Smooth muscle cell (in vitro differentiated cells): ENCODE measurements at regions not wholly inside any gene's neighbourhood (a gene's known extent, or its start where the extent isn't known, plus 50 kb on each side); places are given as distances from the start of the nearest gene placed in this dataset.

Experiments used
- DNase-seq: peaks from one replicate; lab custom pipeline; 2025; ENCODE audit not compliant: unreplicated experiment; lab: John Stamatoyannopoulos, UW
- H2AFZ ChIP-seq: fragments of 200-600 bp; sonication (generic); 2 replicates; pipeline ENCODE4 v1.6.0; 2016; ENCODE audit warnings: antibody characterized with exemption, low read depth, mild to moderate bottlenecking
- H3F3A ChIP-seq: fragments of 200-600 bp; sonication (generic); 2 replicates; pipeline ENCODE4 v1.6.0; 2017; ENCODE audit warnings: antibody characterized with exemption, low read depth
- H3K27ac ChIP-seq: fragments of 200-600 bp; sonication (generic); 2 replicates; pipeline ENCODE4 v1.5.1; 2016; ENCODE audit warnings: low read depth, mild to moderate bottlenecking
- H3K27me3 ChIP-seq: fragments of 200-600 bp; sonication (generic); 2 replicates; pipeline ENCODE4 v1.6.1; 2016; ENCODE audit warnings: low read depth, mild to moderate bottlenecking
- H3K36me3 ChIP-seq: fragments of 200-600 bp; sonication (generic); 2 replicates; pipeline ENCODE4 v1.5.1; 2016; ENCODE audit warnings: low read depth
- H3K4me1 ChIP-seq: fragments of 200-600 bp; sonication (generic); 2 replicates; pipeline ENCODE4 v1.5.1; 2016; ENCODE audit warnings: low read depth
- H3K4me2 ChIP-seq: fragments of 200-600 bp; sonication (generic); 2 replicates; pipeline ENCODE4 v1.6.0; 2016; ENCODE audit warnings: mild to moderate bottlenecking
- H3K4me3 ChIP-seq: fragments of 200-600 bp; sonication (generic); 2 replicates; pipeline ENCODE4 v1.5.1; 2016; ENCODE audit warnings: mild to moderate bottlenecking
- H3K79me2 ChIP-seq: fragments of 200-600 bp; sonication (generic); 2 replicates; pipeline ENCODE4 v1.6.0; 2016; ENCODE audit warnings: low read depth, mild to moderate bottlenecking
- H3K9ac ChIP-seq: fragments of 200-600 bp; sonication (generic); 2 replicates; pipeline ENCODE4 v1.6.0; 2016; ENCODE audit warnings: low read depth
- H3K9me3 ChIP-seq: fragments of 200-600 bp; sonication (generic); replicated peaks from 2 replicates; pipeline ENCODE4 v1.5.1; 2016; ENCODE audit warnings: low read depth
- H4K20me1 ChIP-seq: fragments of 200-600 bp; sonication (generic); 2 replicates; pipeline ENCODE4 v1.6.0; 2016; ENCODE audit warnings: low read depth
- WGBS: methylation state at CpG from one replicate; pipeline ENCODE4 v1.1.7; 2016; ENCODE audit warnings: low lambda C conversion rate; 5-methylcytosine and 5-hydroxymethylcytosine counted together
- TF ChIP-seq, protein P1 (sequence below): fragments of 200-600 bp; sonication (generic); IDR thresholded peaks from 2 replicates; pipeline ENCODE4 v1.5.1; 2017; ENCODE audit warnings: borderline replicate concordance, mild to moderate bottlenecking, antibody characterized with exemption; ENCODE audit not compliant: insufficient read depth, poor library complexity, severe bottlenecking

DNA sequence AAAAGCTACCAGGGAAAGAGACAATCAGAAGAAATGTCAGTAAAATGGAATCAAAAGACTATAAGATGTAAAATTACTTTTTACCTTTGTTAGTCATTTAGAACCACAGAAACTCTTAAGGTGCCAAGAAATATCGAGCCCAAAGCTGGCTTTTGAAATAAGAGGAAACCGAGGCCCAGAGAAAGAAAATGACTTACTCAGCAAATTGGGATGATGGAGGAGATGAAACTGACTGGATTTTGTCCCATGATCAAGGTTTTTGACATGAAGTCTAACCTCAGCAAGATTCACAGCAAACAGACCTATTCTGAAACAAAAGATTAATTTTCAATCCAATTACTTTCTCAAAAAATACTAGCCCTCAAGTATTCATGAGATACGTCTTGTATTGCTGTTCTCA is 696.2 kb upstream of the WWC1 start:
- Histone ChIP-seq H3K9me3 (no peaks in the 10 kb centered on the region), H3K36me3 (no peaks in the 10 kb centered on the region), H3K79me2 (no peaks in the 10 kb centered on the region), H3K27ac (no peak overlapping the region), H3K9ac (no peak overlapping the region), H3K4me2 (no peak overlapping the region), H2AFZ (peak overlapping the region; percentile 28), H3F3A (no peaks in the 10 kb centered on the region), H4K20me1 (no peaks in the 10 kb centered on the region), H3K4me3 (no peak overlapping the region), H3K4me1 (no peaks in the 10 kb centered on the region), H3K27me3 (no peaks in the 10 kb centered on the region)
- TF ChIP-seq, protein P1, sequence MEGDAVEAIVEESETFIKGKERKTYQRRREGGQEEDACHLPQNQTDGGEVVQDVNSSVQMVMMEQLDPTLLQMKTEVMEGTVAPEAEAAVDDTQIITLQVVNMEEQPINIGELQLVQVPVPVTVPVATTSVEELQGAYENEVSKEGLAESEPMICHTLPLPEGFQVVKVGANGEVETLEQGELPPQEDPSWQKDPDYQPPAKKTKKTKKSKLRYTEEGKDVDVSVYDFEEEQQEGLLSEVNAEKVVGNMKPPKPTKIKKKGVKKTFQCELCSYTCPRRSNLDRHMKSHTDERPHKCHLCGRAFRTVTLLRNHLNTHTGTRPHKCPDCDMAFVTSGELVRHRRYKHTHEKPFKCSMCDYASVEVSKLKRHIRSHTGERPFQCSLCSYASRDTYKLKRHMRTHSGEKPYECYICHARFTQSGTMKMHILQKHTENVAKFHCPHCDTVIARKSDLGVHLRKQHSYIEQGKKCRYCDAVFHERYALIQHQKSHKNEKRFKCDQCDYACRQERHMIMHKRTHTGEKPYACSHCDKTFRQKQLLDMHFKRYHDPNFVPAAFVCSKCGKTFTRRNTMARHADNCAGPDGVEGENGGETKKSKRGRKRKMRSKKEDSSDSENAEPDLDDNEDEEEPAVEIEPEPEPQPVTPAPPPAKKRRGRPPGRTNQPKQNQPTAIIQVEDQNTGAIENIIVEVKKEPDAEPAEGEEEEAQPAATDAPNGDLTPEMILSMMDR: no peak
- 93% methylated on average over 3 of the region's 3 CpGs for WGBS
- DNase-seq: no peak

DNA sequence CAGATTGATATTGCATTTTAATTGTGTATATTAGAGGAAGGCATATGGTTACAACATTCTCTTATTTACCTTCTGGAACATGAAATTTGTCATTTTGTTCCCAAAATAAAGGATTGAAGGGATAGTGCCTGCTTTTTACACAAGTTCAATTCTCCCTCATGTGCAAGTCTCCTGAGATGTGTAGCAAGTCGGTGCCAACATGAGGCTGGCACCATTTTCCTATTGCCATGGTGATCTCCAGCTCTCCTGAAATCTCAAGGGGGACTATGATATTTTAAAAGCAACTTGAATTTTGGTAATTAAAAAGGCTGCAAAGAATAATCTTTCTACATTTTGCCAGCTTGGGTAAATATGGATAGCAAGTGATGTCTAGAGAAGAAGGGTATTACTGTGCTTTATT is 693.3 kb upstream of the WWC1 start:
- H3K27ac ChIP-seq: no peak overlapping the region
- H3K36me3 ChIP-seq: no peaks in the 10 kb centered on the region
- WGBS: 96% methylated on average over 1 of the region's 1 CpG
- DNase-seq: no peak
- no peaks in the 10 kb centered on the region for H4K20me1 ChIP-seq
- no peaks in the 10 kb centered on the region for H3K79me2 ChIP-seq
- H3K4me3 ChIP-seq: no peak overlapping the region
- H3K9ac ChIP-seq: no peak overlapping the region
- H3K27me3 ChIP-seq: no peaks in the 10 kb centered on the region
- no peak overlapping the region for H3K4me2 ChIP-seq
- H3K4me1 ChIP-seq: no peaks in the 10 kb centered on the region
- TF ChIP-seq, protein P1: no peak
- no peak overlapping the region for H2AFZ ChIP-seq
- no peaks in the 10 kb centered on the region for H3K9me3 ChIP-seq
- no peaks in the 10 kb centered on the region for H3F3A ChIP-seq

DNA sequence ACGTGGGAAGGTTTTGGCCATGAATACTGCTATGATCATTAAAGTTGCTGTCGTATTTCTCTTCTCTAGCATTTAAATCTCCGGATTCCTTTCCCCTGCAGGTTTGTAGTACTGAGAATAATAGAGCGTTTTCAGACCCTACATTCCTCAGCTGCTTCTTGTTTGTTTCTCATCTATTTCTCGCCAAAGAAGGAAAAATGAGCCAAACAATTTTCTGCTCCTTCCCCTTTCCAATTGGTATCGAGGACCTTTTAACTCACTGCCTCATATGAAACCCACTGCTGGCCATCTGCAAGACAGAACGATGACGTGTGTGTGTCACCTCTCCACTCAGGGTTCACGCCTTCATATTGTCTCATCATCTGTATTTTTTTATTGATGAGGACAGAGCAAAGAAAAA is 689.4 kb upstream of the WWC1 start:
- Histone ChIP-seq H3K4me2 (no peak overlapping the region), H3K79me2 (no peaks in the 10 kb centered on the region), H3K4me3 (no peak overlapping the region), H4K20me1 (no peaks in the 10 kb centered on the region), H3K27me3 (no peaks in the 10 kb centered on the region), H3K27ac (no peak overlapping the region), H2AFZ (no peak overlapping the region), H3K9me3 (no peaks in the 10 kb centered on the region), H3F3A (no peaks in the 10 kb centered on the region), H3K9ac (no peak overlapping the region), H3K36me3 (no peaks in the 10 kb centered on the region), H3K4me1 (no peaks in the 10 kb centered on the region)
- no peak for DNase-seq
- TF ChIP-seq, protein P1: no peak
- WGBS: 83% methylated on average over 9 of the region's 9 CpGs

DNA sequence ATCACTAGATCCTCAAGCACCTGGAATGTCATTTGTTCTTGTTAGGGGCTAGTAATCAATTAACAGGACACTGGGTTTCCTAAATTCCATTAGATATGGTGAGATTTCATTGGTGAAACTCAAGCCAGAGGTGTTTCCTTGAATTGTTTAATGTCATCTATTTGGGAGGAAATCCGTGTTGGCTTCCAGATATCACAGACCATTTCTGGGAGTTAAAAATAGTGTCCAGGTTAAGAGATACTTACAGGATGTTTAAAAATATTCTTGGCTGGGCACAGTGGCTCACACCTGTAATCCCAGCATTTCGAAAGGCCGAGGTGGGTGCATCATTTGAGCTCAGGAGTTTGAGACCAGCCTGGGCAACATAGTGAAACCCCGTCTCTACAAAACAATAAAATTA is 688.3 kb upstream of the WWC1 start:
- H3K36me3 ChIP-seq: no peaks in the 10 kb centered on the region
- DNase-seq: no peak
- WGBS: 95% methylated on average over 4 of the region's 4 CpGs
- no peaks in the 10 kb centered on the region for H4K20me1 ChIP-seq
- H3K27me3 ChIP-seq: no peaks in the 10 kb centered on the region
- TF ChIP-seq, protein P1: no peak
- no peak overlapping the region for H3K9ac ChIP-seq
- H3K79me2 ChIP-seq: no peaks in the 10 kb centered on the region
- no peak overlapping the region for H3K4me3 ChIP-seq
- no peak overlapping the region for H3K27ac ChIP-seq
- H2AFZ ChIP-seq: no peak overlapping the region
- no peaks in the 10 kb centered on the region for H3K4me1 ChIP-seq
- H3F3A ChIP-seq: no peaks in the 10 kb centered on the region
- no peak overlapping the region for H3K4me2 ChIP-seq
- H3K9me3 ChIP-seq: no peaks in the 10 kb centered on the region
